ENCODE measurements at regions not wholly inside any gene's neighbourhood (a gene's known extent, or its start where the extent isn't known, plus 50 kb on each side); places are given as distances from the start of the nearest gene placed in this dataset. TPM values are rescaled to one million over a fixed set of nuclear protein-coding genes. Genes with fewer than 3 reads are reported as not detected.

DNA sequence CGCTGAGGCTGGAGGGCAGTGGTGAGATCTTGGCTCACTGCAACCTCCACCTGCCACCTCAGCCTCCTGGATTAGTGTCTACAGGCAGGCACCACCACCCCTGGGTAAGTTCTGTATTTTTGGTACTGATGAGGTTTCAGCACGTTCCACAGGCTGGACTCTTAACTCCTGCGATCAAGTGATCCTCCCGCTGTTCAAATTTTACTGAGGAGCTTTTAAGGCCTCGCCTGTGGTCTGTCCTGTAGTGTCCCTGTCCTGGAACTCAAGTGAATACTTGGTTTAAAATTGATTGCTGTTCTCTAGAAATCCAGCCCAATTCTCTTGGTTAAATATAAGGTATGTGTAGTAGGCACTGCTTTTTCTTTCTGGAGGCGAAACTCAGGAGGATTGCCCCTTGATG is 65.2 kb downstream of the DPRX start:
- POLR2A ChIA-PET: interaction anchor here (0.6 kb wide), 1 partner anchor 1917 kb away, joined by 3 read pairs; no protein-coding TSS in a partner anchor
- peaks cover 0 to 52% (median 17%) of the 10 kb centered on the region in 11 donors for H3K9me3 Mint-ChIP-seq
- no peaks in the 10 kb centered on the region for H3K4me1 Mint-ChIP-seq
- H3K4me1 ChIP-seq (ENCODE audit: control insufficient read depth in 2 of 2, insufficient read depth in 2 of 2, low read length in 2 of 2): no peaks in the 10 kb centered on the region
- H3K27me3 ChIP-seq (ENCODE audit: control insufficient read depth in 2 of 2, insufficient read depth in 2 of 2, low read length in 2 of 2): no peaks in the 10 kb centered on the region
- DNase-seq: no peak
- intact Hi-C loops (cut with micrococcal nuclease): no loop called here
- peaks cover 0 to 6% (median 0%) of the 10 kb centered on the region in 5 donors for H3K27me3 Mint-ChIP-seq
- ATAC-seq: no peak
- H3K36me3 Mint-ChIP-seq: peaks cover 0 to 7% (median 0%) of the 10 kb centered on the region in 5 donors
- no peak overlapping the region for H3K4me3 ChIP-seq (ENCODE audit: low read length)
- no peaks in the 10 kb centered on the region for H3K36me3 ChIP-seq (ENCODE audit: control insufficient read depth in 2 of 3, insufficient read depth in 3 of 3, low read length in 3 of 3)
- no peaks in the 10 kb centered on the region for H3K9me3 ChIP-seq (ENCODE audit: control insufficient read depth in 2 of 3, low read length in 3 of 3)
- H3K27ac ChIP-seq (ENCODE audit: low read depth, low read length): no peak overlapping the region
- H3K27ac Mint-ChIP-seq: no peak overlapping the region
- H3K4me3 Mint-ChIP-seq: no peak overlapping the region
- CTCF ChIA-PET: no interaction called here

GRCh38 chr19:53703361-53703760 is 71.6 kb downstream of the DPRX start:
- peaks cover 0 to 3% (median 0%) of the 10 kb centered on the region in 5 donors for H3K27me3 Mint-ChIP-seq
- no peaks in the 10 kb centered on the region for H3K36me3 ChIP-seq (ENCODE audit: control insufficient read depth in 2 of 3, insufficient read depth in 3 of 3, low read length in 3 of 3)
- DNase-seq: no peak
- intact Hi-C loops (cut with micrococcal nuclease): no loop called here
- POLR2A ChIA-PET: no interaction called here
- H3K36me3 Mint-ChIP-seq: no peaks in the 10 kb centered on the region
- ATAC-seq: no peak
- CTCF ChIA-PET: no interaction called here
- H3K27ac Mint-ChIP-seq: no peak overlapping the region
- H3K4me3 ChIP-seq (ENCODE audit: low read length): no peak overlapping the region
- H3K27me3 ChIP-seq (ENCODE audit: control insufficient read depth in 2 of 2, insufficient read depth in 2 of 2, low read length in 2 of 2): no peaks in the 10 kb centered on the region
- H3K4me1 Mint-ChIP-seq: no peaks in the 10 kb centered on the region
- H3K4me3 Mint-ChIP-seq: no peak overlapping the region
- H3K9me3 ChIP-seq (ENCODE audit: control insufficient read depth in 2 of 3, low read length in 3 of 3): peaks cover 0 to 8% (median 0%) of the 10 kb centered on the region in 3 experiments
- no peaks in the 10 kb centered on the region for H3K4me1 ChIP-seq (ENCODE audit: control insufficient read depth in 2 of 2, insufficient read depth in 2 of 2, low read length in 2 of 2)
- peaks cover 0 to 47% (median 10%) of the 10 kb centered on the region in 11 donors for H3K9me3 Mint-ChIP-seq
- no peak overlapping the region for H3K27ac ChIP-seq (ENCODE audit: low read depth, low read length)

DNA sequence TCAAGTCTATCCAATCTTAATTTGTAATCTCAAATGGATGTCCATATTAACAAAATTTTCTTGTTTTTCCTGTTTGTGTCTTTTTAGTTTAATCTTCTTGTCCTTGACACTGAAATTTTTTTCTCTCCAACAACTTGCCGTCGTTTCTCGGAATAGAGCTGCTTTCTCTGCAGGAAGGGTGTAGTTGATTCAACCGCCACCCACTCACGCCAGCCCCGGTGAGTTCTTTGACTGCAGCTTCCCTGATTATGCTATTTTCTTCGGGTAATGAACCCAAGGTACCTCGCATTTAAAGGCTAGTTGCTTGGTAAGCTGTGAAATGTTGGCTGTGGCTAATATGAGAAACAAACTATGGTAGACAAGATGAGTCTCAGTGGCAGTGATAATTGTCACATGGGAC is 72.2 kb downstream of the DPRX start:
- Histone ChIP-seq H3K9me3 (ENCODE audit: control insufficient read depth in 2 of 3, low read length in 3 of 3) (peaks cover 0 to 8% (median 0%) of the 10 kb centered on the region in 3 experiments), H3K4me3 (ENCODE audit: low read length) (no peak overlapping the region), H3K27ac (ENCODE audit: low read depth, low read length) (no peak overlapping the region), H3K4me1 (ENCODE audit: control insufficient read depth in 2 of 2, insufficient read depth in 2 of 2, low read length in 2 of 2) (no peaks in the 10 kb centered on the region), H3K27me3 (ENCODE audit: control insufficient read depth in 2 of 2, insufficient read depth in 2 of 2, low read length in 2 of 2) (no peaks in the 10 kb centered on the region), H3K36me3 (ENCODE audit: control insufficient read depth in 2 of 3, insufficient read depth in 3 of 3, low read length in 3 of 3) (no peaks in the 10 kb centered on the region)
- H3K4me1 Mint-ChIP-seq: no peaks in the 10 kb centered on the region
- CTCF ChIA-PET: no interaction called here
- H3K4me3 Mint-ChIP-seq: no peak overlapping the region
- ATAC-seq: no peak
- intact Hi-C loops (cut with micrococcal nuclease): no loop called here
- peaks cover 0 to 49% (median 10%) of the 10 kb centered on the region in 11 donors for H3K9me3 Mint-ChIP-seq
- no peaks in the 10 kb centered on the region for H3K36me3 Mint-ChIP-seq
- POLR2A ChIA-PET: no interaction called here
- no peak overlapping the region for H3K27ac Mint-ChIP-seq
- DNase-seq: no peak
- peaks cover 0 to 3% (median 0%) of the 10 kb centered on the region in 5 donors for H3K27me3 Mint-ChIP-seq

DNA sequence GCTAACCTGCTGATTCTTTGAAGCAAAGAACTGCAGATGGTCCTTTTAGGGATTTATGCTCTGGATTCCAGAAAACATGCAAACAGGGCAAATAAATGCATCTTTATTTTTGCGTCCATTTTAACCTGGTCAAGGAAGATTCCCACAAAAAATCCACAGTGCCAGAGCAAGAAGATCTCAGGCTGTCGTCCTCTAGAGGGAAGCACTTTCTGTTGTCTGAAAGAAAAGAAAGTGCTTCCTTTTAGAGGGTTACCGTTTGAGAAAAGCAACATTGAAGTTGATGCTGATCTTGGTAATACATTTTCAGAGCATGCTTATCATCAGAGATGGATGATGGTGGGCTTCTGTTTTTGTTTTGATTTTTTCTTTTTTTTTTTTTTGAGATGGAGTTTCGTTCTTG is 75.5 kb downstream of the DPRX start:
- CTCF ChIA-PET: no interaction called here
- Mint-ChIP-seq H3K27ac (no peak overlapping the region), H3K4me3 (no peak overlapping the region), H3K27me3 (no peaks in the 10 kb centered on the region), H3K4me1 (no peaks in the 10 kb centered on the region), H3K36me3 (no peaks in the 10 kb centered on the region), H3K9me3 (peaks cover 0 to 49% (median 7%) of the 10 kb centered on the region in 11 donors)
- Histone ChIP-seq H3K27ac (ENCODE audit: low read depth, low read length) (no peak overlapping the region), H3K27me3 (ENCODE audit: control insufficient read depth in 2 of 2, insufficient read depth in 2 of 2, low read length in 2 of 2) (no peaks in the 10 kb centered on the region), H3K4me3 (ENCODE audit: low read length) (no peak overlapping the region), H3K36me3 (ENCODE audit: control insufficient read depth in 2 of 3, insufficient read depth in 3 of 3, low read length in 3 of 3) (no peaks in the 10 kb centered on the region), H3K4me1 (ENCODE audit: control insufficient read depth in 2 of 2, insufficient read depth in 2 of 2, low read length in 2 of 2) (no peaks in the 10 kb centered on the region), H3K9me3 (ENCODE audit: control insufficient read depth in 2 of 3, low read length in 3 of 3) (peaks cover 0 to 8% (median 0%) of the 10 kb centered on the region in 3 experiments)
- POLR2A ChIA-PET: no interaction called here
- no peak for ATAC-seq
- no peak for DNase-seq
- intact Hi-C loops (cut with micrococcal nuclease): no loop called here

GRCh38 chr19:53730391-53730790 is 93.7 kb downstream of the NLRP12 start:
- no peaks in the 10 kb centered on the region for H3K9me3 ChIP-seq (ENCODE audit: control insufficient read depth in 2 of 3, low read length in 3 of 3)
- H3K27ac ChIP-seq (ENCODE audit: low read depth, low read length): no peak overlapping the region
- Mint-ChIP-seq H3K4me3 (no peak overlapping the region), H3K36me3 (no peaks in the 10 kb centered on the region), H3K9me3 (peaks cover 0 to 58% (median 9%) of the 10 kb centered on the region in 11 donors), H3K27me3 (no peaks in the 10 kb centered on the region), H3K4me1 (no peaks in the 10 kb centered on the region), H3K27ac (peak overlapping the region in 1 of 9 donors; percentile 5)
- no peaks in the 10 kb centered on the region for H3K4me1 ChIP-seq (ENCODE audit: control insufficient read depth in 2 of 2, insufficient read depth in 2 of 2, low read length in 2 of 2)
- H3K27me3 ChIP-seq (ENCODE audit: control insufficient read depth in 2 of 2, insufficient read depth in 2 of 2, low read length in 2 of 2): no peaks in the 10 kb centered on the region
- ATAC-seq (no peak), DNase-seq (no peak)
- intact Hi-C loops (cut with micrococcal nuclease): no loop called here
- H3K36me3 ChIP-seq (ENCODE audit: control insufficient read depth in 2 of 3, insufficient read depth in 3 of 3, low read length in 3 of 3): no peaks in the 10 kb centered on the region
- no peak overlapping the region for H3K4me3 ChIP-seq (ENCODE audit: low read length)
- CTCF ChIA-PET: no interaction called here
- POLR2A ChIA-PET: no interaction called here

Small RNAs in the stretch of these regions (microRNA-seq; reads per million reads assigned to microRNA genes)
- gene MIR516B2 (ENCODE audit: borderline microRNAs expressed) (not detected), gene MIR517A (ENCODE audit: borderline microRNAs expressed) (not detected), gene MIR517B (ENCODE audit: borderline microRNAs expressed) (not detected), gene MIR518B (ENCODE audit: borderline microRNAs expressed) (not detected), gene MIR518C (ENCODE audit: borderline microRNAs expressed) (not detected), gene MIR518E (ENCODE audit: borderline microRNAs expressed) (not detected), gene MIR518F (ENCODE audit: borderline microRNAs expressed) (not detected), gene MIR519D (ENCODE audit: borderline microRNAs expressed) (not detected), gene MIR520B (ENCODE audit: borderline microRNAs expressed) (not detected), gene MIR520C (ENCODE audit: borderline microRNAs expressed) (not detected), gene MIR520D (ENCODE audit: borderline microRNAs expressed) (not detected), gene MIR520G (ENCODE audit: borderline microRNAs expressed) (not detected), gene MIR521-2 (ENCODE audit: borderline microRNAs expressed) (not detected), gene MIR523 (ENCODE audit: borderline microRNAs expressed) (not detected), gene MIR524 (ENCODE audit: borderline microRNAs expressed) (not detected), gene MIR525 (ENCODE audit: borderline microRNAs expressed) (not detected), gene MIR526A1 (ENCODE audit: borderline microRNAs expressed) (not detected), gene MIR526A2 (ENCODE audit: borderline microRNAs expressed) (not detected)

Measured in naive thymus-derived CD4-positive, alpha-beta T cell (primary cell).